ENCODE measurements at regions not wholly inside any gene's neighbourhood (a gene's known extent, or its start where the extent isn't known, plus 50 kb on each side); places are given as distances from the start of the nearest gene placed in this dataset.

DNA sequence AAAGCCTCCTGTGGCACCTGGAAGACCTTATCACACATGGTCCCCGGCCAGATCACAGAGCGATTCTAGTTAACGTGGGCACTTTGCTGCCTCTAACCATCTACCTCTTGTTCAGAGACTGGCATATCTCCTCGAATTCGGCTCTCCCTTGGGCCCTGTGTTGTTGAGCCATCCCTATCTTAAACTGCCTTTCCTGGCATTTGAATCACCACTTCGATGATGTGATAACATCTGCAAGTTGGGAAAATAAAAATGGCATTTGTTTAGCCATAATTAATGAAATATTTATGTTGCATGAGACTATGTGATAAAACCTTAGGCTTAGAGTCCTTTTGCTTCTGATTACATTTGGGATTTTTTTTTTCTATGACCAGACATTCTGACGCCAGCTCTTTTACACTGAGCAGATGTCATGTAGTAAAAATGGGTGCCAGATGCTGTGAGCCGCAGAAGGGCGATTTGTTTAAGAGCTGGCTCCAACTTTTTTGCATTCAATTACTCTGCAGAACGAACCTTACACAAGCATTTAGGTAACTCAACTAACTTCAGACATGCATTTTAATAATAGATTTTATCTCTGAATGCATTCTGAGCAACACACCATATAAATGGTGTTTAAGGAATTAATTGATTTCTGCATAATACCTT is 58.5 kb upstream of the PARVA start:
- TF ChIP-seq CTCF (conservative IDR thresholded peaks at IDR 0.05 in 1 of 2, IDR thresholded peaks at IDR 0.05 in 1 of 2; ENCODE audit: extremely low read depth in 1 of 2, insufficient read depth in 1 of 2, low read depth in 1 of 2, low read length in 2 of 2) (no peak), EZH2 (IDR thresholded peaks at IDR 0.05; ENCODE audit: borderline replicate concordance, low read length) (no peak)

All from mammary epithelial cell (primary cell).